ENCODE measurements at regions not wholly inside any gene's neighbourhood (a gene's known extent, or its start where the extent isn't known, plus 50 kb on each side); places are given as distances from the start of the nearest gene placed in this dataset.
"Not testable (repeated sequence)": the region's sequence is repeated elsewhere in the genome, so short reads cannot be mapped to it uniquely, and the experiment has no call there.

GRCh38 chr22:15772337-15772736 lies 82.5 kb downstream of the POTEH start:
- not testable (repeated sequence) for DNase-seq

- DNase-seq, result not testable (repeated sequence)
Measured at GRCh38 chr22:15775118-15775517, 85.3 kb downstream of the POTEH start.

- not testable (repeated sequence) for DNase-seq
Measured at GRCh38 chr22:15775670-15776669, 86.1 kb downstream of the POTEH start.

GRCh38 chr22:15776727-15777126 lies 86.9 kb downstream of the POTEH start:
- DNase-seq, result not testable (repeated sequence)

GRCh38 chr22:15777150-15777549 lies 87.3 kb downstream of the POTEH start:
- not testable (repeated sequence) for DNase-seq

- DNase-seq, result not testable (repeated sequence)
Measured at GRCh38 chr22:15777557-15777956, 87.7 kb downstream of the POTEH start.

GRCh38 chr22:15778366-15778765 lies 88.5 kb downstream of the POTEH start:
- DNase-seq, result not testable (repeated sequence)

- DNase-seq, result not testable (repeated sequence)
Measured at GRCh38 chr22:15781652-15782051, 91.8 kb downstream of the POTEH start.

- DNase-seq, result not testable (repeated sequence)
Measured at GRCh38 chr22:15782933-15783332, 93.1 kb downstream of the POTEH start.

GRCh38 chr22:15784383-15785085 lies 94.7 kb downstream of the POTEH start:
- not testable (repeated sequence) for DNase-seq

GRCh38 chr22:15786942-15787733 lies 97.3 kb downstream of the POTEH start:
- not testable (repeated sequence) for DNase-seq

- DNase-seq, result not testable (repeated sequence)
Measured at GRCh38 chr22:15791557-15791956, 101.7 kb downstream of the POTEH start.

GRCh38 chr22:15799935-15800334 lies 110.1 kb downstream of the POTEH start:
- DNase-seq, result not testable (repeated sequence)

GRCh38 chr22:15811141-15811540 lies 121.3 kb downstream of the POTEH start:
- DNase-seq, result not testable (repeated sequence)

- DNase-seq, result not testable (repeated sequence)
Measured at GRCh38 chr22:15815783-15816182, 126.0 kb downstream of the POTEH start.

- DNase-seq, result not testable (repeated sequence)
Measured at GRCh38 chr22:15816470-15816869, 126.6 kb downstream of the POTEH start.

GRCh38 chr22:15817264-15817663 lies 127.4 kb downstream of the POTEH start:
- DNase-seq, result not testable (repeated sequence)

- DNase-seq, result not testable (repeated sequence)
Measured at GRCh38 chr22:15819886-15820285, 130.1 kb downstream of the POTEH start.

- DNase-seq, result not testable (repeated sequence)
Measured at GRCh38 chr22:15821088-15821487, 131.3 kb downstream of the POTEH start.

GRCh38 chr22:15822001-15822400 lies 132.2 kb downstream of the POTEH start:
- DNase-seq, result not testable (repeated sequence)

GRCh38 chr22:15823178-15823577 lies 133.4 kb downstream of the POTEH start:
- not testable (repeated sequence) for DNase-seq

GRCh38 chr22:15832235-15832634 lies 142.4 kb downstream of the POTEH start:
- DNase-seq, result not testable (repeated sequence)

GRCh38 chr22:15835729-15836128 lies 145.9 kb downstream of the POTEH start:
- DNase-seq, result not testable (repeated sequence)
